DND-41 (cell line): ENCODE measurements at regions not wholly inside any gene's neighbourhood (a gene's known extent, or its start where the extent isn't known, plus 50 kb on each side); places are given as distances from the start of the nearest gene placed in this dataset.

Experiments
- ATAC-seq: fragments of 200-7000 bp; cut with Tn5 transposase; 3 replicates; pipeline ENCODE4 v1.9.1; 2021; ENCODE audit warnings: low read depth; ENCODE audit not compliant: insufficient read depth
- DNase-seq: peaks from one replicate; pipeline ENCODE4 v3.0.0-alpha.2; 2020
- H2AFZ ChIP-seq: 2 replicates; pipeline ENCODE4 v1.6.0; 2012; ENCODE audit warnings: low read depth, low read length
- H3K27ac ChIP-seq: 2 replicates; pipeline ENCODE4 v1.5.1; 2012; ENCODE audit warnings: low read length, inconsistent platforms
- H3K27me3 ChIP-seq: fragments of 200-600 bp; sonication (generic); 2 replicates; pipeline ENCODE4 v1.6.0; 2012; ENCODE audit warnings: low read length, mild to moderate bottlenecking, inconsistent platforms; ENCODE audit not compliant: insufficient read depth, poor library complexity
- H3K36me3 ChIP-seq: 2 replicates; pipeline ENCODE4 v1.5.1; 2012; ENCODE audit warnings: low read length, inconsistent platforms; ENCODE audit not compliant: insufficient read depth
- H3K4me1 ChIP-seq: 2 replicates; pipeline ENCODE4 v1.5.1; 2012; ENCODE audit warnings: mild to moderate bottlenecking, low read length; ENCODE audit not compliant: insufficient read depth
- H3K4me2 ChIP-seq: 2 replicates; pipeline ENCODE4 v1.6.0; 2012; ENCODE audit warnings: mild to moderate bottlenecking, moderate library complexity, low read length, inconsistent platforms; ENCODE audit not compliant: insufficient read depth
- H3K4me3 ChIP-seq, 2 experiments: fragments of 200-600 bp in 1 of 2; shearing (Covaris generic) in 1 of 2; 2 replicates each; pipeline ENCODE4 v1.5.1; 2012 to 2016; ENCODE audit warnings: inconsistent platforms in 2 of 2, low read length in 2 of 2, mild to moderate bottlenecking in 2 of 2, low read depth in 1 of 2, moderate library complexity in 1 of 2
- H3K79me2 ChIP-seq: 2 replicates; pipeline ENCODE4 v1.6.0; 2012; ENCODE audit warnings: low read length, inconsistent platforms; ENCODE audit not compliant: insufficient read depth
- H3K9ac ChIP-seq: 2 replicates; pipeline ENCODE4 v1.6.0; 2012; ENCODE audit warnings: low read depth, mild to moderate bottlenecking, inconsistent platforms, low read length, moderate library complexity
- H3K9me3 ChIP-seq: 2 replicates; pipeline ENCODE4 v1.5.1; 2012; ENCODE audit warnings: low read length, moderate library complexity, mild to moderate bottlenecking, inconsistent platforms; ENCODE audit not compliant: insufficient read depth, severe bottlenecking
- H4K20me1 ChIP-seq: 2 replicates; pipeline ENCODE4 v1.6.0; 2012; ENCODE audit warnings: low read length; ENCODE audit not compliant: insufficient read depth
- EZH2 ChIP-seq: IDR thresholded peaks from 3 replicates; pipeline ENCODE4 v1.6.1; 2012; ENCODE audit warnings: borderline replicate concordance, low read depth, mild to moderate bottlenecking, moderate library complexity, low read length, inconsistent platforms; ENCODE audit not compliant: severe bottlenecking
- TF ChIP-seq, protein P1 (sequence below): IDR thresholded peaks from 2 replicates; pipeline ENCODE4 v1.5.1; 2012; ENCODE audit warnings: borderline replicate concordance, low read length, moderate library complexity, mild to moderate bottlenecking; ENCODE audit not compliant: poor library complexity, severe bottlenecking; ENCODE audit errors: extremely low read depth

DNA sequence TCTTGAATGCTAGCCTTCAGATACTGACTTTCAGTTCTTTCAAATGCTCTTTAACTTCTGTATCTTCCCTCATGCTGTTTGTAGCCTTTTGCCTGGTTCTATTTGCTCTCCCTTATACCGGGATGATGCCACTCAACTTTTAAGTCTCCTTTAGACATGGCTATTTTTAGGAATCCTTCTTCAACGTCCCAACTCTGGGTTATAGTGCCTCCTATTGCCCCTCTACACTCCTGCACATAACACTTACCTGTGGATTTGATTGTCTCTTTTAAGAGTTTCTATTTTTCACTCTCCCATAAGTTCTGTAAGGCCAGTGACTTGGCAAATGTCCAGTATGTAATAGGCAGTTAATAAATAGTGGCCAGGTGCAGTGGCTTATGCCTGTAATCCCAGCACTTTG, 343.0 kb downstream of the KLF5 start:
- ATAC-seq (no peak), DNase-seq (no peak)
- Histone ChIP-seq H3K4me1 (no peaks in the 10 kb centered on the region), H3K4me3 (no peak overlapping the region), H2AFZ (no peak overlapping the region), H3K27ac (no peak overlapping the region), H3K9ac (no peak overlapping the region), H3K9me3 (no peaks in the 10 kb centered on the region), H3K79me2 (no peaks in the 10 kb centered on the region), H3K36me3 (no peaks in the 10 kb centered on the region), H4K20me1 (no peaks in the 10 kb centered on the region), H3K27me3 (no peaks in the 10 kb centered on the region), H3K4me2 (no peak overlapping the region)
- TF ChIP-seq, protein P1, sequence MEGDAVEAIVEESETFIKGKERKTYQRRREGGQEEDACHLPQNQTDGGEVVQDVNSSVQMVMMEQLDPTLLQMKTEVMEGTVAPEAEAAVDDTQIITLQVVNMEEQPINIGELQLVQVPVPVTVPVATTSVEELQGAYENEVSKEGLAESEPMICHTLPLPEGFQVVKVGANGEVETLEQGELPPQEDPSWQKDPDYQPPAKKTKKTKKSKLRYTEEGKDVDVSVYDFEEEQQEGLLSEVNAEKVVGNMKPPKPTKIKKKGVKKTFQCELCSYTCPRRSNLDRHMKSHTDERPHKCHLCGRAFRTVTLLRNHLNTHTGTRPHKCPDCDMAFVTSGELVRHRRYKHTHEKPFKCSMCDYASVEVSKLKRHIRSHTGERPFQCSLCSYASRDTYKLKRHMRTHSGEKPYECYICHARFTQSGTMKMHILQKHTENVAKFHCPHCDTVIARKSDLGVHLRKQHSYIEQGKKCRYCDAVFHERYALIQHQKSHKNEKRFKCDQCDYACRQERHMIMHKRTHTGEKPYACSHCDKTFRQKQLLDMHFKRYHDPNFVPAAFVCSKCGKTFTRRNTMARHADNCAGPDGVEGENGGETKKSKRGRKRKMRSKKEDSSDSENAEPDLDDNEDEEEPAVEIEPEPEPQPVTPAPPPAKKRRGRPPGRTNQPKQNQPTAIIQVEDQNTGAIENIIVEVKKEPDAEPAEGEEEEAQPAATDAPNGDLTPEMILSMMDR, result peak; percentile 16
- no peak for TF ChIP-seq EZH2

DNA sequence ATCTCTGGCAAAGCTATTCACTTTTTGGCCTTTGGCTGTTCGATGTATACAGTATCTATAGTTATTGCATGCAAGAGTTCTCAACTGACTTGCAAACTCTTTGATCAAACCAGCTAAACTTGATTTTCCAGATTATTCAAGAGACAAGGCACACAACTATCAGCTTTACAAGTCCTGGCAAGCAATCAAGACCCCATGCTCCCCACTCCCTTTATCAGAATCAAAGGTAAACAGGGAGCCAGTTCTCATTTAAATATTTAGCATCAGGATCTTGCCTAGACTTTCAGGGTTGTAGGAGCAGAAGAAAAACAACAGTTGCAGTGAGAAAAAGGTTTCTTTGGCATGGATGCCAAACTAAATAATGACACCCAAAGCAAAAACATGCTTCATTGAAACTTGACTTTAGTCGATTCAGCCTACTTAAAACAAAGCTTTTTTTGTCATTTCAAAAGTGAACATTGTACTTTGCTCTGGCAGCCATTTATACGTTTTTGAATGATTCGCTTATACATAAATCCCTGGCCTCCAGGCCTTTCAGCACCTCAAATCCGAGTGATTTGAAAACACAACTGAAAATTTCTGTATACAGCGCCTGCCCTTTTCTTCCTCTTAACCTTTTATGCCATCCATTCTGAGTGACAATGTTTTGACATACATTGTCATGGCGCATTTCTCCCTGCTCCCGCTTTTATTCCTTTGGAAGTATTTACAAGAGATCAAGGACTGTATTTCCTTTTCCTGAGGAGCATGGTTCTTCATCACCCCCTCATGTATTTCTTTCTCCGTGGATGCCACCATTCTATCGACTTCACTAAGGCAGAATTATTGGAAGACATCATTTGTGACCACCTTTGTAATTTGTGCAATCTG, 340.8 kb downstream of the KLF5 start:
- H3K27me3 ChIP-seq, result no peaks in the 10 kb centered on the region
- H3K4me2 ChIP-seq, result no peak overlapping the region
- TF ChIP-seq EZH2, result no peak
- TF ChIP-seq, protein P1, result no peak
- no peak overlapping the region for H3K9ac ChIP-seq
- H3K36me3 ChIP-seq, result no peaks in the 10 kb centered on the region
- DNase-seq, result no peak
- H4K20me1 ChIP-seq, result no peaks in the 10 kb centered on the region
- no peaks in the 10 kb centered on the region for H3K79me2 ChIP-seq
- H3K4me1 ChIP-seq, result no peaks in the 10 kb centered on the region
- no peaks in the 10 kb centered on the region for H3K9me3 ChIP-seq
- H2AFZ ChIP-seq, result no peak overlapping the region
- no peak for ATAC-seq
- no peak overlapping the region for H3K27ac ChIP-seq
- no peak overlapping the region for H3K4me3 ChIP-seq

DNA sequence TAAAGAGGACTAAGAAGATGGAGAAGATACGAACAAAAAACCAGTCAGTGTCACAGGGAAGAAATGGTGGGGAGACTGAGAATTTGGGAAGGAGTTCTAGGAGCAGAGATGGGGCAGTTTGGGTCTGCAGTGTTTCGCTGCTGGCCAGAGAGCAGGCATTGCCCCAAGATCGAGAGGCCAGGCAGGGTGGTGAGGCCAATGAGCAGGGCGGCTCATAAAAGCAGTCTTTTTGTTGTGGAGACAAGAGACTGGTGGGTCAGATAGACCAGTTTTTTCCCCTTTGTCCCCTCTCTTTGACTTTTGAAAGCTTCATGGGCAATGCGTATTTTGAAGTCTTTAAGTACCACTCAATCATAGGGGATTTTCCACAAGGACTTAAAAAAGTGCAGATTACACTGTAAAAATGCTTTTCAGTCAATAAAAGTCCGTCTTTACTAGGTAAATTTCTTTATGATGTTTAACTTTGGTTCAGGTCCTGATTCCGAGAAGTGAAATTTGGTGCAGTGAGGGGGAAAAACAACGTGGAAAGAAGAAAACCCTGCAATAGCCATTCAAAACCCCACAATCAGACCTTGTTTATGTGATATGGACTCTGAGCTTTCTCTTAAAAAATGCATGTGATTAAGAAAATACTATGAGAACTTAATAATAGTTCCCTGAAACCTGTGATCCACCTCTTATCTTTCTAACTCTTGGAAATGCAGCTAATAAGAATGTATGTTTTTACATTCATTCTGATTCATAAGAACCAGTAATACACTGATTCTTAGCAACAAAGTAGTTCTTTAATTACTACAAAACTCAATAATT, 338.9 kb downstream of the KLF5 start:
- TF ChIP-seq EZH2, result no peak
- TF ChIP-seq, protein P1, result no peak

More for the DNA sequence above, 338.9 kb downstream of the KLF5 start:
- no peak overlapping the region for H3K9ac ChIP-seq
- H3K9me3 ChIP-seq, result no peaks in the 10 kb centered on the region
- H3K4me1 ChIP-seq, result no peaks in the 10 kb centered on the region
- H3K79me2 ChIP-seq, result no peaks in the 10 kb centered on the region
- H3K4me3 ChIP-seq, result no peak overlapping the region
- no peak for ATAC-seq
- no peaks in the 10 kb centered on the region for H3K27me3 ChIP-seq
- H2AFZ ChIP-seq, result no peak overlapping the region
- H3K4me2 ChIP-seq, result no peak overlapping the region
- H4K20me1 ChIP-seq, result no peaks in the 10 kb centered on the region
- no peak overlapping the region for H3K27ac ChIP-seq
- no peak for DNase-seq
- no peaks in the 10 kb centered on the region for H3K36me3 ChIP-seq
